CD14-positive monocyte (primary cell): ENCODE measurements at regions not wholly inside any gene's neighbourhood (a gene's known extent, or its start where the extent isn't known, plus 50 kb on each side); places are given as distances from the start of the nearest gene placed in this dataset.
A peak's percentile ranks its signal among the peaks of the same experiment; 100 is the strongest.

Experiments
- DNase-seq, 3 donors: peaks; one replicate each; pipeline ENCODE4 v3.0.0-alpha.2; 2011 to 2022
- H2AFZ ChIP-seq: 2 replicates; pipeline ENCODE4 v1.6.0; 2012; ENCODE audit warnings: mild to moderate bottlenecking, low read depth, low read length, inconsistent platforms; ENCODE audit not compliant: insufficient read depth, poor library complexity, severe bottlenecking
- H3K27ac ChIP-seq, 2 donors: 1 replicate in 1 of 2; 2 replicates in 1 of 2; pipeline ENCODE4 v1.5.1; 2012 to 2013; ENCODE audit warnings: low read length in 2 of 2, control low read depth in 1 of 2, inconsistent platforms in 1 of 2, low read depth in 1 of 2, mild to moderate bottlenecking in 1 of 2
- H3K27me3 ChIP-seq, 2 donors: one replicate each; pipeline versions ENCODE4 v1.6.0 to v1.6.1; 2011 to 2013; ENCODE audit warnings: low read length in 2 of 2; ENCODE audit not compliant: control insufficient read depth in 2 of 2, insufficient read depth in 2 of 2
- H3K36me3 ChIP-seq, 2 donors: replicated peaks in 1 of 2; 1 replicate in 1 of 2; 2 replicates in 1 of 2; pipeline versions ENCODE4 v1.5.1 to v1.6.1; 2012 to 2013; ENCODE audit warnings: low read length in 2 of 2, control low read depth in 1 of 2, inconsistent platforms in 1 of 2, mild to moderate bottlenecking in 1 of 2; ENCODE audit not compliant: insufficient read depth in 2 of 2, control insufficient read depth in 1 of 2
- H3K4me1 ChIP-seq, 2 donors: 1 replicate in 1 of 2; 2 replicates in 1 of 2; pipeline versions ENCODE4 v1.5.1 to v1.6.1; 2012 to 2013; ENCODE audit warnings: low read length in 2 of 2, control low read depth in 1 of 2, inconsistent platforms in 1 of 2, mild to moderate bottlenecking in 1 of 2, moderate library complexity in 1 of 2; ENCODE audit not compliant: insufficient read depth in 2 of 2, control insufficient read depth in 1 of 2
- H3K4me2 ChIP-seq: replicated peaks from 2 replicates; pipeline ENCODE3; 2012; ENCODE audit warnings: low read length, moderate library complexity, mild to moderate bottlenecking; ENCODE audit not compliant: poor library complexity, severe bottlenecking; ENCODE audit errors: extremely low read depth
- H3K4me3 ChIP-seq, 3 experiments: fragments of 200-600 bp in 1 of 3; sonication (generic) in 1 of 3; replicated peaks in 1 of 3; 1 replicate in 2 of 3; 2 replicates in 1 of 3; pipeline ENCODE4 v1.5.1; 2011 to 2013; ENCODE audit warnings: low read length in 3 of 3, mild to moderate bottlenecking in 3 of 3, control low read depth in 2 of 3, low read depth in 2 of 3, inconsistent platforms in 1 of 3, moderate library complexity in 1 of 3
- H3K79me2 ChIP-seq: 2 replicates; pipeline ENCODE4 v1.6.0; 2012; ENCODE audit warnings: mild to moderate bottlenecking, control low read depth, inconsistent platforms, low read length, moderate library complexity; ENCODE audit not compliant: insufficient read depth
- H3K9ac ChIP-seq: 2 replicates; pipeline ENCODE4 v1.6.0; 2017; ENCODE audit warnings: low read length, mild to moderate bottlenecking; ENCODE audit not compliant: insufficient read depth, poor library complexity, severe bottlenecking
- H3K9me3 ChIP-seq, 2 donors: replicated peaks in 1 of 2; 1 replicate in 1 of 2; 2 replicates in 1 of 2; pipeline versions ENCODE4 v1.5.1 to v1.6.1; 2012 to 2013; ENCODE audit warnings: low read length in 2 of 2, control low read depth in 1 of 2; ENCODE audit not compliant: control insufficient read depth in 1 of 2, insufficient read depth in 1 of 2
- H4K20me1 ChIP-seq: 2 replicates; pipeline ENCODE4 v1.6.0; 2012; ENCODE audit warnings: mild to moderate bottlenecking, low read length, control low read depth, moderate library complexity; ENCODE audit not compliant: insufficient read depth
- H3K27ac Mint-ChIP-seq, 7 donors: one replicate each; pipeline ENCODE4 v1.8.0; 2020; ENCODE audit warnings: mild to moderate bottlenecking in 7 of 7, mixed read lengths in 7 of 7, moderate library complexity in 6 of 7, inconsistent platforms in 2 of 7
- H3K27me3 Mint-ChIP-seq, 3 donors: one replicate each; pipeline ENCODE4 v1.8.0; 2021 to 2022; ENCODE audit warnings: low read depth in 3 of 3, mild to moderate bottlenecking in 3 of 3, mixed read lengths in 3 of 3, moderate library complexity in 3 of 3, inconsistent platforms in 1 of 3
- H3K36me3 Mint-ChIP-seq, 2 donors: one replicate each; pipeline ENCODE4 v1.8.0; 2020; ENCODE audit warnings: mixed read lengths in 2 of 2, inconsistent platforms in 1 of 2, mild to moderate bottlenecking in 1 of 2
- H3K4me1 Mint-ChIP-seq: one replicate; pipeline ENCODE4 v1.8.0; 2020; ENCODE audit warnings: mild to moderate bottlenecking, mixed read lengths
- H3K4me3 Mint-ChIP-seq, 2 donors: one replicate each; pipeline ENCODE4 v1.8.0; 2020; ENCODE audit warnings: mild to moderate bottlenecking in 2 of 2, mixed read lengths in 2 of 2, moderate library complexity in 1 of 2
- H3K9me3 Mint-ChIP-seq, 7 donors: one replicate each; pipeline ENCODE4 v1.8.0; 2020 to 2022; ENCODE audit warnings: mixed read lengths in 7 of 7, mild to moderate bottlenecking in 6 of 7, moderate library complexity in 6 of 7, inconsistent platforms in 2 of 7
- WGBS: methylation state at CpG from one replicate; pipeline ENCODE4 v1.1.5; 2013; ENCODE audit warnings: missing lambda C conversion rate; ENCODE audit not compliant: insufficient coverage; 5-methylcytosine and 5-hydroxymethylcytosine counted together
- intact Hi-C, 2 donors: fragments of 100-400 bp; cut with micrococcal nuclease; formaldehyde crosslinking; loops; one replicate each; pipeline versions ENCODE4 v1.15.0 to v1.15.1; 2023
- TF ChIP-seq, protein P1 (sequence below): fragments of 200-600 bp; IDR thresholded peaks from one replicate; pipeline ENCODE4 v1.8.0; 2022; ENCODE audit warnings: antibody characterized with exemption, mild to moderate bottlenecking

DNA sequence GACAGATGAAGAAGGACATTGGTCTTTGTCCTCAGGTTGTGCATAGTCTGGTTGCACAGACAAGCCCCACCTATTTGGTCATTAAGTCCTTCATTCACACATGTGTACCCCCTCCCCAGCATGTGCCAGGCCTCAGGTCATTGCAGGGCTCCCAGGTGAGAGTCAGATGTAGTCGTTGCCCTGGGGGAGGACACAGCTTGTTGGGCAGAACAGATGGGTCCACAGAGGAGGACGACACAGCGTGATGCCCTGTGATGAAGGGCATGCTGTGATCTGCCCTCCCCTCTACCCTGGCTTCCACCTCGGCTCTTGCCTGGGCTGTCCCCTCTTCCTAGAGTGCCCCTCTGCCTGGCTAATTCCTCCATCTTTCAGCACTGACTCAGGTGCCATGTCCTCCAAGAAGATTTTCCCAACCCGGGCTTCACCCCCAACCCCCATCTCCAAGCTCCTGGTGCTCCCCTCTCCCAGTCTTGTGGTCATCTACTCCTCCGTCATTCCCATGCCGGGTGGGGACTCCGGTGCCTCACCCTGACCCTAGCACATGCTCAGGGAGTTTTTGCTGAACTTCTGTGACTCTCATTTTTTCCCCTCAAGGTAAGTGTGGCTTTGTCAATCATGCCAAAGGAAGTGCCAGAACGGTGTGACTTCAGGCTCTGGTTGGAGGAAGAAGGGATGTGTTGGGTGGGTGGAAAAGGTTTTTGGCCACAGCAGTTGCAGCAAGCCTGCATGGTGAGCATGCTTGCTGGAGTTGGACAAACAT, 220.5 kb downstream of the FOXD2 start:
- Histone ChIP-seq H3K4me1 (no peaks in the 10 kb centered on the region), H3K36me3 (no peaks in the 10 kb centered on the region), H3K9ac (no peak overlapping the region), H3K4me3 (no peak overlapping the region), H4K20me1 (no peaks in the 10 kb centered on the region), H3K27ac (no peak overlapping the region), H3K79me2 (no peaks in the 10 kb centered on the region), H2AFZ (no peak overlapping the region), H3K9me3 (no peaks in the 10 kb centered on the region), H3K4me2 (no peak overlapping the region), H3K27me3 (no peaks in the 10 kb centered on the region)
- Mint-ChIP-seq H3K27ac (peak overlapping the region in 1 of 7 donors; percentile 32), H3K36me3 (no peaks in the 10 kb centered on the region), H3K9me3 (peaks cover 0 to 1% (median 0%) of the 10 kb centered on the region in 7 donors), H3K4me1 (no peaks in the 10 kb centered on the region), H3K4me3 (no peak overlapping the region), H3K27me3 (peaks cover 3 to 8% (median 7%) of the 10 kb centered on the region in 3 donors)
- no peak for DNase-seq
- 75% methylated on average over 5 of the region's 9 CpGs for WGBS
- intact Hi-C loops: no loop called here
- TF ChIP-seq, protein P1, sequence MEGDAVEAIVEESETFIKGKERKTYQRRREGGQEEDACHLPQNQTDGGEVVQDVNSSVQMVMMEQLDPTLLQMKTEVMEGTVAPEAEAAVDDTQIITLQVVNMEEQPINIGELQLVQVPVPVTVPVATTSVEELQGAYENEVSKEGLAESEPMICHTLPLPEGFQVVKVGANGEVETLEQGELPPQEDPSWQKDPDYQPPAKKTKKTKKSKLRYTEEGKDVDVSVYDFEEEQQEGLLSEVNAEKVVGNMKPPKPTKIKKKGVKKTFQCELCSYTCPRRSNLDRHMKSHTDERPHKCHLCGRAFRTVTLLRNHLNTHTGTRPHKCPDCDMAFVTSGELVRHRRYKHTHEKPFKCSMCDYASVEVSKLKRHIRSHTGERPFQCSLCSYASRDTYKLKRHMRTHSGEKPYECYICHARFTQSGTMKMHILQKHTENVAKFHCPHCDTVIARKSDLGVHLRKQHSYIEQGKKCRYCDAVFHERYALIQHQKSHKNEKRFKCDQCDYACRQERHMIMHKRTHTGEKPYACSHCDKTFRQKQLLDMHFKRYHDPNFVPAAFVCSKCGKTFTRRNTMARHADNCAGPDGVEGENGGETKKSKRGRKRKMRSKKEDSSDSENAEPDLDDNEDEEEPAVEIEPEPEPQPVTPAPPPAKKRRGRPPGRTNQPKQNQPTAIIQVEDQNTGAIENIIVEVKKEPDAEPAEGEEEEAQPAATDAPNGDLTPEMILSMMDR: no peak

DNA sequence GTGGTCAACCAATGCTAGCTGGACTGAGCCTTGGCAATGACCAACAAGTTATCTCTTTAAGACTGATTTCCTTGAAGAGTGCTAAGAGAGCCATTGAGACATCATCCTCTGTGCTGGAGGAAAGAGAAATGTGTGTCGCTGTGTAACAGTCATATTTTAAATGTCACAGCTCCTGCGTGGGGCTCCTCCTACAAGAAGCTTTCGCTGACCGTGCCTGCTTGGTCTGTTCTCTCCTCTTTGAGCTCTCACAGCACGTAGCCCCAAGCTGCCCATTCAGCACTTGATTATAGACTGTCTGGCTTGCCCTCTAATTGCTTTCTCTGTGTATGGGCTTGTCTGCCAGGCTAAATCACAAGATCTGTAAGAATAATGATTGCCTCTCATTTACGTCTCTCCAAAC, 221.3 kb downstream of the FOXD2 start:
- 97% methylated on average over 5 of the region's 6 CpGs for WGBS
- TF ChIP-seq, protein P1: no peak
- H3K27ac Mint-ChIP-seq: no peak overlapping the region
- no peak overlapping the region for H3K9ac ChIP-seq
- no peak overlapping the region for H3K27ac ChIP-seq
- no peaks in the 10 kb centered on the region for H3K4me1 ChIP-seq
- H3K4me2 ChIP-seq: no peak overlapping the region
- H2AFZ ChIP-seq: no peak overlapping the region
- H3K4me1 Mint-ChIP-seq: no peaks in the 10 kb centered on the region
- H3K9me3 ChIP-seq: no peaks in the 10 kb centered on the region
- DNase-seq: no peak
- no peaks in the 10 kb centered on the region for H3K36me3 ChIP-seq
- no peak overlapping the region for H3K4me3 Mint-ChIP-seq
- peaks cover 3 to 12% (median 7%) of the 10 kb centered on the region in 3 donors for H3K27me3 Mint-ChIP-seq
- no peaks in the 10 kb centered on the region for H3K36me3 Mint-ChIP-seq
- intact Hi-C loops: no loop called here
- H3K79me2 ChIP-seq: no peaks in the 10 kb centered on the region
- H3K9me3 Mint-ChIP-seq: peaks cover 0 to 1% (median 0%) of the 10 kb centered on the region in 7 donors
- H3K27me3 ChIP-seq: no peaks in the 10 kb centered on the region
- H4K20me1 ChIP-seq: no peaks in the 10 kb centered on the region
- H3K4me3 ChIP-seq: no peak overlapping the region
